Natural killer cell (primary cell): ENCODE measurements at regions not wholly inside any gene's neighbourhood (a gene's known extent, or its start where the extent isn't known, plus 50 kb on each side); places are given as distances from the start of the nearest gene placed in this dataset.
A peak's percentile ranks its signal among the peaks of the same experiment; 100 is the strongest.

Experiments
- ATAC-seq, 3 donors: fragments of 150-1000 bp in 2 of 3; fragments of 200-7000 bp in 1 of 3; cut with Tn5 transposase; 1 replicate in 1 of 3; 2 replicates in 2 of 3; pipeline ENCODE4 v1.10.0; 2021; ENCODE audit warnings: mild to moderate bottlenecking in 2 of 3, moderate library complexity in 2 of 3
- DNase-seq, 2 donors: peaks; one replicate each; pipeline versions ENCODE4 v3.0.0 to v3.0.0-alpha.2; 2013 to 2021; ENCODE audit warnings: mixed read lengths in 1 of 2
- H3K27ac ChIP-seq: one replicate; pipeline ENCODE4 v1.5.1; 2013; ENCODE audit warnings: mild to moderate bottlenecking, low read length
- H3K27me3 ChIP-seq: one replicate; pipeline ENCODE4 v1.6.1; 2013; ENCODE audit warnings: low read length; ENCODE audit not compliant: control insufficient read depth, insufficient read depth
- H3K36me3 ChIP-seq: one replicate; pipeline ENCODE4 v1.6.1; 2013; ENCODE audit warnings: low read length; ENCODE audit not compliant: control insufficient read depth, insufficient read depth
- H3K4me1 ChIP-seq: one replicate; pipeline ENCODE4 v1.6.1; 2013; ENCODE audit warnings: low read length; ENCODE audit not compliant: control insufficient read depth, insufficient read depth
- H3K4me3 ChIP-seq: one replicate; pipeline ENCODE4 v1.5.1; 2013; ENCODE audit warnings: low read length
- H3K9me3 ChIP-seq: one replicate; pipeline ENCODE4 v1.6.1; 2013; ENCODE audit warnings: low read length; ENCODE audit not compliant: control insufficient read depth, insufficient read depth
- H3K27ac Mint-ChIP-seq, 2 donors: one replicate each; pipeline ENCODE4 v1.8.0; 2022; ENCODE audit warnings: mild to moderate bottlenecking in 2 of 2, mixed read lengths in 2 of 2, moderate library complexity in 1 of 2
- H3K27me3 Mint-ChIP-seq, 2 donors: one replicate each; pipeline ENCODE4 v1.8.0; 2022; ENCODE audit warnings: low read depth in 2 of 2, mixed read lengths in 2 of 2
- H3K36me3 Mint-ChIP-seq: one replicate; pipeline ENCODE4 v1.8.0; 2022; ENCODE audit warnings: mixed read lengths
- H3K4me1 Mint-ChIP-seq, 2 donors: one replicate each; pipeline ENCODE4 v1.8.0; 2022; ENCODE audit warnings: mixed read lengths in 2 of 2
- H3K4me3 Mint-ChIP-seq: one replicate; pipeline ENCODE4 v1.8.0; 2022; ENCODE audit warnings: mild to moderate bottlenecking, moderate library complexity, mixed read lengths
- H3K9me3 Mint-ChIP-seq, 2 donors: one replicate each; pipeline ENCODE4 v1.8.0; 2022; ENCODE audit warnings: mixed read lengths in 2 of 2
- CTCF ChIP-seq: fragments of 200-600 bp; IDR thresholded peaks from one replicate; pipeline ENCODE4 v1.8.0; 2022; ENCODE audit warnings: antibody characterized with exemption
- WGBS: methylation state at CpG from one replicate; pipeline ENCODE4 v1.1.7; 2013; ENCODE audit warnings: missing lambda C conversion rate; ENCODE audit not compliant: insufficient coverage; 5-methylcytosine and 5-hydroxymethylcytosine counted together
- intact Hi-C: fragments of 100-400 bp; cut with micrococcal nuclease; formaldehyde crosslinking; loops from one replicate; pipeline ENCODE4 v1.14.2; 2022

- H3K4me1 ChIP-seq = peaks cover 43% of the 10 kb centered on the region
- peak overlapping the region; percentile 79 for H3K27ac ChIP-seq
- ATAC-seq (no peak), DNase-seq (no peak)
- H3K27me3 ChIP-seq = no peaks in the 10 kb centered on the region
- Mint-ChIP-seq H3K9me3 (peaks cover 2% of the 10 kb centered on the region in 2 donors), H3K36me3 (peaks cover 9% of the 10 kb centered on the region), H3K27me3 (no peaks in the 10 kb centered on the region), H3K4me3 (peak overlapping the region; percentile 25), H3K27ac (peak overlapping the region; percentile 83 to 88), H3K4me1 (peaks cover 44 to 60% of the 10 kb centered on the region in 2 donors)
- peaks cover 4% of the 10 kb centered on the region for H3K9me3 ChIP-seq
- no peak overlapping the region for H3K4me3 ChIP-seq
- intact Hi-C loops = no loop called here
- H3K36me3 ChIP-seq = no peaks in the 10 kb centered on the region
- TF ChIP-seq CTCF = no peak
- 88% methylated on average over 10 of the region's 10 CpGs for WGBS
These were observed 73.0 kb upstream of the POMGNT2 start for GRCh38 chr3:43178891-43179366.

GRCh38 chr3:43177085-43177484 is 71.2 kb upstream of the POMGNT2 start:
- Histone ChIP-seq H3K27me3 (no peaks in the 10 kb centered on the region), H3K4me3 (no peak overlapping the region), H3K27ac (no peak overlapping the region), H3K4me1 (peaks cover 38% of the 10 kb centered on the region), H3K9me3 (peaks cover 10% of the 10 kb centered on the region), H3K36me3 (no peaks in the 10 kb centered on the region)
- Mint-ChIP-seq H3K4me1 (peaks cover 44 to 49% of the 10 kb centered on the region in 2 donors), H3K4me3 (no peak overlapping the region), H3K9me3 (peaks cover 6% of the 10 kb centered on the region in 2 donors), H3K27me3 (no peaks in the 10 kb centered on the region), H3K27ac (peak overlapping the region; percentile 47 to 57), H3K36me3 (peaks cover 20% of the 10 kb centered on the region)
- intact Hi-C loops = no loop called here
- no peak for DNase-seq
- ATAC-seq = no peak
- TF ChIP-seq CTCF = no peak
- 94% methylated on average over 5 of the region's 5 CpGs for WGBS

- peaks cover 10% of the 10 kb centered on the region for H3K9me3 ChIP-seq
- peak overlapping the region; percentile 47 to 57 for H3K27ac Mint-ChIP-seq
- H3K27me3 Mint-ChIP-seq = no peaks in the 10 kb centered on the region
- H3K36me3 Mint-ChIP-seq = peaks cover 20% of the 10 kb centered on the region
- DNase-seq (no peak), ATAC-seq (no peak)
- H3K4me1 ChIP-seq = peaks cover 34% of the 10 kb centered on the region
- H3K9me3 Mint-ChIP-seq = peaks cover 6% of the 10 kb centered on the region in 2 donors
- H3K27me3 ChIP-seq = no peaks in the 10 kb centered on the region
- H3K4me3 Mint-ChIP-seq = no peak overlapping the region
- WGBS = 72% methylated on average over 4 of the region's 4 CpGs
- H3K4me1 Mint-ChIP-seq = peaks cover 44 to 47% of the 10 kb centered on the region in 2 donors
- H3K27ac ChIP-seq = no peak overlapping the region
- no peaks in the 10 kb centered on the region for H3K36me3 ChIP-seq
- H3K4me3 ChIP-seq = no peak overlapping the region
- intact Hi-C loops = no loop called here
- TF ChIP-seq CTCF = no peak
These were observed 70.8 kb upstream of the POMGNT2 start for GRCh38 chr3:43176666-43177065.

- no peaks in the 10 kb centered on the region for H3K27me3 Mint-ChIP-seq
- peak overlapping the region in 1 of 2 donors; percentile 59 for H3K27ac Mint-ChIP-seq
- Histone ChIP-seq H3K9me3 (peaks cover 10% of the 10 kb centered on the region), H3K4me1 (peaks cover 22% of the 10 kb centered on the region), H3K36me3 (no peaks in the 10 kb centered on the region), H3K27ac (no peak overlapping the region), H3K4me3 (no peak overlapping the region), H3K27me3 (no peaks in the 10 kb centered on the region)
- no peak overlapping the region for H3K4me3 Mint-ChIP-seq
- WGBS = 95% methylated on average over 5 of the region's 5 CpGs
- no peak for ATAC-seq
- peaks cover 33 to 36% of the 10 kb centered on the region in 2 donors for H3K4me1 Mint-ChIP-seq
- intact Hi-C loops = no loop called here
- no peak for DNase-seq
- H3K9me3 Mint-ChIP-seq = peaks cover 6% of the 10 kb centered on the region in 2 donors
- TF ChIP-seq CTCF = no peak
- peaks cover 20% of the 10 kb centered on the region for H3K36me3 Mint-ChIP-seq
These were observed 69.7 kb upstream of the POMGNT2 start for GRCh38 chr3:43175541-43175940.
